AG10803 (cell line): ENCODE measurements at regions not wholly inside any gene's neighbourhood (a gene's known extent, or its start where the extent isn't known, plus 50 kb on each side); places are given as distances from the start of the nearest gene placed in this dataset.

ENCODE experiments used
- DNase-seq: peaks from one replicate; pipeline ENCODE4 v3.0.0; 2010; ENCODE audit warnings: low read depth
- H3K4me3 ChIP-seq: 2 replicates; pipeline ENCODE4 v1.5.1; 2011; ENCODE audit warnings: mild to moderate bottlenecking, low read length, control low read depth
- CTCF ChIP-seq: conservative IDR thresholded peaks from 2 replicates; pipeline ENCODE4 v1.5.1; 2011; ENCODE audit warnings: mild to moderate bottlenecking, low read length, control low read depth, inconsistent platforms

- no peak overlapping the region for H3K4me3 ChIP-seq
- TF ChIP-seq CTCF: no peak
- no peak for DNase-seq
Observed at GRCh38 chr5:68429510-68429909, 214.0 kb downstream of the PIK3R1 start.

- H3K4me3 ChIP-seq: no peak overlapping the region
- no peak for DNase-seq
- TF ChIP-seq CTCF: no peak
Observed at GRCh38 chr5:68430279-68430678, 214.7 kb downstream of the PIK3R1 start.

GRCh38 chr5:68431186-68431585 is 215.6 kb downstream of the PIK3R1 start:
- no peak for TF ChIP-seq CTCF
- no peak overlapping the region for H3K4me3 ChIP-seq
- no peak for DNase-seq

- no peak for TF ChIP-seq CTCF
- no peak for DNase-seq
- no peak overlapping the region for H3K4me3 ChIP-seq
Observed at GRCh38 chr5:68431601-68432337, 216.2 kb downstream of the PIK3R1 start.

GRCh38 chr5:68432682-68433081 is 217.1 kb downstream of the PIK3R1 start:
- no peak for TF ChIP-seq CTCF

GRCh38 chr5:68433526-68433922 is 218.0 kb downstream of the PIK3R1 start:
- no peak for DNase-seq
- TF ChIP-seq CTCF: no peak
- no peak overlapping the region for H3K4me3 ChIP-seq

More at GRCh38 chr5:68432682-68433081, 217.1 kb downstream of the PIK3R1 start:
- no peak overlapping the region for H3K4me3 ChIP-seq
- DNase-seq: no peak
